MM.1S (cell line): ENCODE measurements at regions not wholly inside any gene's neighbourhood (a gene's known extent, or its start where the extent isn't known, plus 50 kb on each side); places are given as distances from the start of the nearest gene placed in this dataset.

Experiments
- EZH2 ChIP-seq: fragments of 300-600 bp; sonication (generic); optimal IDR thresholded peaks from 2 replicates; pipeline ENCODE3; 2017; ENCODE audit warnings: low read depth, mild to moderate bottlenecking, antibody characterized with exemption, low read length, mixed read lengths
- EZH2phosphoT487 ChIP-seq: fragments of 300-600 bp; sonication (generic); IDR thresholded peaks from 2 replicates; pipeline ENCODE4 v1.6.1; 2018; ENCODE audit warnings: antibody characterized with exemption, low read length
- TF ChIP-seq, protein P1 (sequence below): fragments of 300-600 bp; sonication (generic); IDR thresholded peaks from 2 replicates; pipeline ENCODE4 v1.5.1; 2016; ENCODE audit warnings: antibody characterized with exemption, low read length, mixed read lengths

DNA sequence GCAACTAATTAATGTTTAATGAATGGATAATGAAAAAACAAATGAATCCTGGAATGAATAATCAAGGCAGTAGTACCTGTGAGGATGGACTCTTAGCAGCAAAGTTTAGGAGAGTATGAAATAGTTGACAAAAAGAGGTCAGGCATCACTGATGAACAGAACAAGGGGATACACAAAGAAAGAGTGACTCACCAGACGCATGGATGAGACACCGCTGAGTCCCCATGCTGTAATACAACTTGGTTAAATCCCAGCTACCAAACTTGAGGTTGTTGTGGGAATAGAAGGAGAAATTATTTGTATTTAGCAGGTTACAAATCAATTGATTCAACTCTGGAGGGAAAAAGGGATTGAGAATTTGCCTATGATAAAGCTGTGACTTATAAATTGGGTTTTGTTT is 976.9 kb upstream of the TENM4 start:
- TF ChIP-seq EZH2 (no peak), EZH2phosphoT487 (no peak)
- TF ChIP-seq, protein P1, sequence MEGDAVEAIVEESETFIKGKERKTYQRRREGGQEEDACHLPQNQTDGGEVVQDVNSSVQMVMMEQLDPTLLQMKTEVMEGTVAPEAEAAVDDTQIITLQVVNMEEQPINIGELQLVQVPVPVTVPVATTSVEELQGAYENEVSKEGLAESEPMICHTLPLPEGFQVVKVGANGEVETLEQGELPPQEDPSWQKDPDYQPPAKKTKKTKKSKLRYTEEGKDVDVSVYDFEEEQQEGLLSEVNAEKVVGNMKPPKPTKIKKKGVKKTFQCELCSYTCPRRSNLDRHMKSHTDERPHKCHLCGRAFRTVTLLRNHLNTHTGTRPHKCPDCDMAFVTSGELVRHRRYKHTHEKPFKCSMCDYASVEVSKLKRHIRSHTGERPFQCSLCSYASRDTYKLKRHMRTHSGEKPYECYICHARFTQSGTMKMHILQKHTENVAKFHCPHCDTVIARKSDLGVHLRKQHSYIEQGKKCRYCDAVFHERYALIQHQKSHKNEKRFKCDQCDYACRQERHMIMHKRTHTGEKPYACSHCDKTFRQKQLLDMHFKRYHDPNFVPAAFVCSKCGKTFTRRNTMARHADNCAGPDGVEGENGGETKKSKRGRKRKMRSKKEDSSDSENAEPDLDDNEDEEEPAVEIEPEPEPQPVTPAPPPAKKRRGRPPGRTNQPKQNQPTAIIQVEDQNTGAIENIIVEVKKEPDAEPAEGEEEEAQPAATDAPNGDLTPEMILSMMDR = no peak
